DOHH2 (cell line): ENCODE measurements at regions not wholly inside any gene's neighbourhood (a gene's known extent, or its start where the extent isn't known, plus 50 kb on each side); places are given as distances from the start of the nearest gene placed in this dataset.

Experiments
- EZH2phosphoT487 ChIP-seq: fragments of 200-600 bp; sonication (generic); IDR thresholded peaks from 2 replicates; pipeline ENCODE4 v1.6.1; 2017; ENCODE audit warnings: borderline replicate concordance, mild to moderate bottlenecking, antibody characterized with exemption, low read length, moderate library complexity, mixed read lengths
- TF ChIP-seq, protein P1 (sequence below): fragments of 200-600 bp; sonication (generic); IDR thresholded peaks from one replicate; pipeline ENCODE4 v1.5.1; 2014; ENCODE audit warnings: antibody characterized with exemption, mild to moderate bottlenecking, low read depth, low read length; ENCODE audit not compliant: poor library complexity, severe bottlenecking

DNA sequence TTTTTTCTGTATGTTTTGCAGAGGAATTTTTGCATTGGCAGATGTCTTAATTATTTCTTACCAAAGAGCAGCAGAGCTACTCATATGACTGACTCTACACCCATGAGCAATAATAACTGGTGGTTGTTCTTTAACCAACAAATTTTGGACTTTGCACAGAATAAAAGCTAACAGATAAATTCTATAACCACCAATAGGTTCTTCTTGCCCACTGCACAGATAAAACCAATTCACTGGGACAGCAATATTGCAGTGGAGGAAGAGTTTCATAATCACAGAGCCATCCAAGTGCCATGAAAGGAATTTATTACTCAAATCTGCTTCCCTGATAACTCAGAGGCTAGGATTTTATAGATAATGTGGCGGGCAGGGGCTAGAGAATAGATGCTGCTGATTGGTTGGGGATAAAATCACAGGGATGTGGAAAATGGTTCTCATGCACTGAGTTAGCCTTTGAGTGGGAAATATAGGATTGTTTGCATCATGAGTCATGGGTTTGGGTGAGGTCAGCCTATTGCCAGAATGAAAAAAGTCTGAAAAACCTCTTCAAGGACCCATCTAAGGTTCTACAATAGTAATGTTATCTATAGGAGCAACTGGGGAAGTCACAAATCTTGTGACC, 104.3 kb upstream of the PCDH17 start:
- TF ChIP-seq, protein P1, sequence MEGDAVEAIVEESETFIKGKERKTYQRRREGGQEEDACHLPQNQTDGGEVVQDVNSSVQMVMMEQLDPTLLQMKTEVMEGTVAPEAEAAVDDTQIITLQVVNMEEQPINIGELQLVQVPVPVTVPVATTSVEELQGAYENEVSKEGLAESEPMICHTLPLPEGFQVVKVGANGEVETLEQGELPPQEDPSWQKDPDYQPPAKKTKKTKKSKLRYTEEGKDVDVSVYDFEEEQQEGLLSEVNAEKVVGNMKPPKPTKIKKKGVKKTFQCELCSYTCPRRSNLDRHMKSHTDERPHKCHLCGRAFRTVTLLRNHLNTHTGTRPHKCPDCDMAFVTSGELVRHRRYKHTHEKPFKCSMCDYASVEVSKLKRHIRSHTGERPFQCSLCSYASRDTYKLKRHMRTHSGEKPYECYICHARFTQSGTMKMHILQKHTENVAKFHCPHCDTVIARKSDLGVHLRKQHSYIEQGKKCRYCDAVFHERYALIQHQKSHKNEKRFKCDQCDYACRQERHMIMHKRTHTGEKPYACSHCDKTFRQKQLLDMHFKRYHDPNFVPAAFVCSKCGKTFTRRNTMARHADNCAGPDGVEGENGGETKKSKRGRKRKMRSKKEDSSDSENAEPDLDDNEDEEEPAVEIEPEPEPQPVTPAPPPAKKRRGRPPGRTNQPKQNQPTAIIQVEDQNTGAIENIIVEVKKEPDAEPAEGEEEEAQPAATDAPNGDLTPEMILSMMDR, result no peak
- TF ChIP-seq EZH2phosphoT487, result no peak
